Fibroblast of skin of back (primary cell): ENCODE measurements at regions not wholly inside any gene's neighbourhood (a gene's known extent, or its start where the extent isn't known, plus 50 kb on each side); places are given as distances from the start of the nearest gene placed in this dataset.
A peak's percentile ranks its signal among the peaks of the same experiment; 100 is the strongest.

Experiments used
- DNase-seq: peaks from one replicate; pipeline ENCODE4 v3.0.0-alpha.2; 2013

DNA sequence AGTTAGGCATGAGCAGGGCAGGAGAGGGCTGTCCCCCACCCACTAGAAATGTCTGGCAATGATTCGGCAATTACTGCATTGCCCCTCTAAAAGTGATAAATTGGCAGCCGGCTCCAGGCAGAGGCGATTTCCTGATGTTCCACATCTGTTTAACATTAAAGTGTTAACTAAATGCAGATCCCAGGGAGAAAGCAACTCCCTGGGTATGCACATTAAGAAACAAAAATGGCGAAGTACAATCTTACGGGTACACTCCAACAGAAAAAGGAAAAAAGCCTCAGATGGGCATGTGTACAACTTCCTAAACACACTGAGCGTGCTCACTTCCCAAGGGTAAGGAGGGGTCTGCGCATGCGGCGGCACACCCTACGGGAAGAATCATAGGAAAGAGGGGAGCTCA, 314.4 kb downstream of the CASP12 start:
- peak; percentile 0 for DNase-seq

DNA sequence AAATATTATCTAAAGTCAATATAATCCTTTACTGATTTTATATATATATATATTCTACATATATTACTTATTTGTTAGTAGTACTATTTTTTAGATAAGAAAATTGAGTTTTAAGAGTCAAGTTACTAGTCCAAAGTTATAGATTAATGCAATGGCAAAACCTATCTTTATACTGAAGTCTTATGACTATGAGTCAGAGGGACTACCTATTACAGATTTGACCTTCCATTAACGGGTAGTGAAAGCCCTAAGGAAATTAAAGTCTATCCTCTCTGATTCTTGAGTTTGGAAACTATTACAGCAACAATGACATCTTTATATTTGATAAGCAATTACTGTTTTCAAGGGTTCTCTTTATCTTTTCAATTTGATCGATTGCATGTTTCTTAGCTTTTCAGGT, 315.8 kb downstream of the CASP12 start:
- no peak for DNase-seq

DNA sequence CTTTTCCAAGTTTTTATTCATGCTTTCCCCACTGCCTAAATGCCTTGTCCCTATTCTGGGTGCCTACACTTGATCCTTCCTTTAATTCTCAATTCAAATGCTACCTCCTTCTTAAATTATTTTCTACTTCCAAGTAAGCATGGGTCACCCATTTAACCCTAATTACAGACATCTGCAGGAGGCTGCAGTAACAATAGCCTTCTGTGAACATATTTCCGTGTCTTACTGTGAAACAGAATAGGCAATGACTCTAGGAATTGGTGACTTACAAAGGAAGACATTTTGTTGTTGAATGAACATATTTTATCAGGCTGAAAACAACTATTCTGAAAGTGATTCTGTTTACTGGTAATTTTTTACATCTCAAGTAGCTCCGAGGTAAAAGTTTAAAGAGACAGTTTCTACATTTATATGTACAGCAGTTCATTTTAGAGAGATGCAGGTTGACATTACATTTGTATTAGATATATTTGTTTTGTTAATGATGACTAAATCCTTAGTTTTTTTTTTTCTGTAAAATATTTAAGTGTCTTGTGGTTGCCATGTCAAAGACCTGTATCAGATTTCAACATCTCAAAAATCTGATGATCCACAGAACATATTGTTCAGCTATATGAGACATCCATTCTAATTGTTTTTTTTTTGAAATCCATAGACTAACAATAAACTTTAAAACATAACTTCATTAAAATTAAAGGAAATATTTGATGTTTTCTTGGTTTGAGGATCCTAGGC, 316.8 kb downstream of the CASP12 start:
- peak; percentile 32 for DNase-seq

DNA sequence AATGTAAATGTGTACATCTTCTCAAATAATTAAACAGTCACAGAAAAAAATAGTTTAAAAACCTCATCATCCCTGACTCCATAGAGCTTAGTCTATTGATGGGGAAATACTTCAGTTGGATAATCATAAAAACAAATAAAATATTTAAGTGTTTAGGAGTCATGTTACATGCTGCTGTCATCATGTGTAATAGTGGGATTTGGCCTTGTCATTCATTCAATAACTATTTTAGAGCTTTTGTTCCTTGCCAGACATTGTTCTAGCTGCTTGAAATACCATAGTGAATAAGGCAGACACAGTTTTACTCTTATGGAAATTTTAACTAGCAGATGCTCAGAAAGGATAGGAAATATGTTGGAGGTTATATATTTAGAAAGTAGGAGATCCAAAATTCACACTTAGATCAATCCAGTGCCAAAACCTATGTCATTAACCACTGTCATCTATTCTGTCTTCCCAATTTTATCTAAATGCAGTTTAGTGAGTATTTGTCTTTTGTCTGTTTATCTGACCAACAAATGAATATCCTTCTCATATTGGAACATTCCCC, 324.7 kb downstream of the CASP12 start:
- peak; percentile 66 for DNase-seq

DNA sequence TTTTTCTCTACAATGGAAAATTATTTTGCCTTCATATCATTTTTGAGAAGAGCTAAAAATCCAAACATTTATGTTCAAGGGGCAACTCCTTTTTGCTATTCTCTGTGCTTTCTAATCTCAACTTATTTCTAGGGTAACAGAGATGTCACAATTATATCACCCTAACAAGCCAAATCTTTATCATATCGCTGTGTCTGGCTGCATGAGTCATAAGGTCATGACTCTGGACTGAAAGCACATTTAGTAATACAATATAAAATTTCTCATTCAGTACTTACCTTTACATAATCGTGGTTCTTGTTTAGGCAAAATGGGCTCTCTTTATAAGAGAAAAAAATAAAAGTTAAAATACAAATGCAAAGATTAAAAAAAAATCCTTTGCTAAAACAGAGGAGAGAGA, 326.0 kb downstream of the CASP12 start:
- DNase-seq = no peak

DNA sequence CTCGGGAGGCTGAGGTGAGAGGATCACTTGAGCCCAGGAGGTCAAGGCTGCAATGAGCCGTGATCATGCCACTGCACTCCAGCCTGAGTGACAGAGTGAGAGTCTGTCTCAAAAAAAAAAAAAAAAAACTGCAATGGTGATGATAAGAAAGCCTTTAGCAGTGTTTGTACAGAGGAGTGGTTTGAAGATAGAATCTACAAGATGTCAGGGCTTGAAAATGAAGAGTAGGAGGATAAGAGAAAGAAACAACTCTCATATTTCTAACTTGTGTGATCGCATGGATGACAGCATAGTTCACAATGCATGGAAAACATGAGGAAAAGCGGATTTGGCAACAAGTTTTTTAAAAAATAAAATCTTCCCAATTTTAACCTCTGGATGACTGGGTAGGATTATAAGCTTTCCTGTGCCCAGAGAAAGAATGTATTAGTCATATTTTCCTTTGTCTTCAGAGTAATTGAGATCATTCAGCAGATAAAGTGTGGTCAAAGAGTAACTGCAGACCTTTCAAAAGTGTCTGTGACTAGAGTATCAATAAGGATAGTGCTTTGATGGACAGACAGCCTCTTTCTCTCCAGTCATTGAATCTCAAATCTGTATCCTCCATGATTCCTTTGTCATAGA, 328.1 kb downstream of the CASP12 start:
- DNase-seq = peak; percentile 50

DNA sequence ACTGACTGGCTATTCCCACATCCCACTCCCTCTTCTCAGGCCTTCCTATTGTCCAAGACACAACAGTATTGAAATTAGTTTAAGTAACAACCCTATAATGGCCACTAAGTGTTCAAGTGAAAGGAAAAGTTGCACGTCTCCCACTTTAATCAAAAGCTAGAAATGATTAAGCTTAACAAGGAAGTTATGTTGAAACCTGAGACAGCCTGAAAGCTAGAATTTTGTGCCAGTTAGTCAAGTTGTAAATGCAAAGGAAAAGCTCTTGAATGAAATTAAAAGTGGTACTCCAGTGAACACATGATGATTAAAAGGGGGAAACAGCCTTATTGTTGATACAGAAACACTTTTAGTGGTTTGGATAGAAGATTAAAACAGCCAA, 332.7 kb downstream of the CASP12 start:
- no peak for DNase-seq

DNA sequence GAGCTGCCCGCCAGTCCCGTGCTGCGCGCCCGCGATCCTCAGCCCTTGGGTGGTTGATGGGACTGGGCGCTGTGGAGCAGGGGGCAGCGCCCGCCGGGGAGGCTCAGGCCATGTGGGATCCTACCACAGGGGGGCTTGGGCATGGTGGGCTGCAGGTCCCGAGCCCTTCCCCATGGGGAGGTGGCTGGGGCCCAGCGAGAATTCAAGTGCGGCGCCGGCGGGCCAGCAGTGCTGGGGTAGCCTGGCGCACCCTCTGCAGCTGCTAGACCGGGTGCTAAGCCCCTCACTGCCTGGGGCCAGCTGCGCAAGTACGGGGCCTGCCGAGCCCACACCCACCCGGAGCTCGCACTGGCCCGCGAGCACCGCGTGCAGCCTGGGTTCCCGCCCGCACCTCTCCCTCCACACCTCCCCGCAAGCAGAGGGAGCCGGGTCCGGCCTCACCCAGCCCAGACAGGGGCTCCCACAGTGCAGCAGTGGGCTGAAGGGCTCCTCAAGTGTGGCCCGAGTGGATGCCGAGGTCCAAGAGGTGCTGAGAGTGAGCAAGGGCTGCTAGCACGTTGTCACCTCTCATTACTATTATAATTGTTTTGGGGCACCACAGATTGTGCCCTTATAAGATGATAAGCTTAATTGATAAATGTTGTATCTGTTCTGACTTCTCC, 333.2 kb downstream of the CASP12 start:
- DNase-seq = no peak

DNA sequence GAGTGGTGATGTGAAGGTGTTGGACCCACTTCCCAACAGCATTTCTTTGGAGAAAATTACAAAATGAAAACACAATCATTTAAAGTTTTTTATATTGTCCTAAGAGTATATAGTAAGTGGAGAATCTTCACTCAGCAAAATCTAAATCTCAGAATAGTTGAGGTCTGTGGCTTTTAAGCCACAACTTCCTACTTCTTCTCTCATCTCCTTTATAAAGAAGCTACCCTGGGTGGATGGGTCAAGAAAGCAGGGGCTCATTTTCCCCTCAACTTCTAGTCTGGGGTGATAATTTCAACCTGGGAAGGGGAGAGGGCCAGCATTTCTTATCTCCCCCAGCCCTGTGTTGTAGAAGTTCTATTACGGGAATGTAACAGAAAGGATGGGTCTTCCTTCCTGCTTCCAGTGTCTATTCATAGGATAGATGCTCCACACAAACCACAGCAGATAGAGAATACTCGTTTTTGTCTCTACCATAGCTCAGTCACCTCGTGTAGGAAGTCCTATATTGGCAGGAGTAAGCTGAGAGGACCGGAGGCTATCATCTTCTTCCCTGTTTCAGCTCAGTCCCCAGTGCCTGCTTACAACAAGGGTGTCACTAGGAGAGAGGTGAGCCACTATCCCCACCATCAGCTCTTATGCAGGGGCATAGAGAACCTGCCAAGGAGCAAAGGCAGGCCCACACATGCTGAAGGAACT, 341.5 kb downstream of the CASP12 start:
- DNase-seq = no peak

DNA sequence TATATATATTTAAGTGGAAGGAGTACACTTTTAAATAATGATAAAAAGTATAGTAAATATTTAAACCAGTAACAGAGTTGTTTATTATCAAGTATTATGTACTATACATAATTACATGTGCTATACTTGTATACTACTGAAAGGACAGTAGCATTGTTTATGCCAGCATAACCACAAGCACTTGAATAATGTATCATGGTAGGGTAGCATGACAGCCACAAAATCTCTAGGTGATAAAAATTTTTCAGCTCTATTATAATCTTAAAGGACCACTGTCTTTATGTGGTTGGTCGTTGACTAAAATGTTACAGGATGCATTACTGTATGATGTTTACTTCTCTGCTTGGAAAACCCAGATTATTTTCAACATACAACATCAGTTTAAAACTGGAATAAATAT, 349.2 kb downstream of the CASP12 start:
- DNase-seq = no peak

DNA sequence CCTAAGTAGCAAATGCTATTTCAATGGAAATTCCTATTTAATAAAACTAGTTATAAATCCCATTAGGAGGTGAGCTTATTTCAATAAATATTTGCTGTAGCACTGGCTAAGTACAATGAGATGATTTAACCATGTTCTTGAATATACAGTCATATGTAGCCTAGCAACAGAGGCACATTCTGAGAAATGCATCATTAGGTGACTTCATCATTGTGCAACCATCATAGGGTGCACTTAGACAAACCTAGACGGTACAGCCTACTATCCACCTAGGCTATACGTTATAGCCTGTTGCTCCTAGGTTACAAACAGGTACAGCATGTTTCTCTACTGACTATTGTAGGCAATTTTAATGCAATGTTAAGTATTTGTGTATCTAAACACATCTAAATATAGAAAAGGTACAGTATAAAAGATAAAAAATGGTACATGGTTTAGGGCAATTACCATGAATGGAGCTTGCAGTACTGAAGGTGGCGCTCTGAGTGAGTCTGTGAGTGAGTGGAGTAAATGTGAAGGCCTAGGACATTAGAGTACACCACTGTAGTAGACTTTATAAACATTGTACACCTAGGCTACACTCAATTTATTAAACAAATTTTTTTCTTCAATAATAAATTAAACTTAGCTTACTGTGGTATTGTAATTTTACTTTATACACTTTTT, 350.1 kb downstream of the CASP12 start:
- no peak for DNase-seq

DNA sequence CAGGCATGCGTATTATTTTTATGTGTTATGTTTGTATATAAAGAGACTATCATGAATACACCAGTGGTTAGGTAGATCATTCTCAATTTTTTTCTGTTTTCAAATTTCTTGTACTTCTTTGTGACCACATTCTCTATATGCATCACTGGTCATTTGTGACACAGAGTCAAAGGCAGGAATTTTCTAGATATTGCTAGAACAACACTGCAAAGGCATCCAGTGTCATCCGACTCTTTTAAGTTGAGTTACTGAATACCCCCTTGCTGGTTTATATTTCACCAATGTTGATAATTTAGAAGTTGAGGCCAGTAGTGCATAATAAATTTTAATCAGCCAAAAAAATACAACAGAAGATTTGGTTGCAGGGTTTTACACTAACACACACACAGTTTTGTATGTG, 351.8 kb downstream of the CASP12 start:
- no peak for DNase-seq

DNA sequence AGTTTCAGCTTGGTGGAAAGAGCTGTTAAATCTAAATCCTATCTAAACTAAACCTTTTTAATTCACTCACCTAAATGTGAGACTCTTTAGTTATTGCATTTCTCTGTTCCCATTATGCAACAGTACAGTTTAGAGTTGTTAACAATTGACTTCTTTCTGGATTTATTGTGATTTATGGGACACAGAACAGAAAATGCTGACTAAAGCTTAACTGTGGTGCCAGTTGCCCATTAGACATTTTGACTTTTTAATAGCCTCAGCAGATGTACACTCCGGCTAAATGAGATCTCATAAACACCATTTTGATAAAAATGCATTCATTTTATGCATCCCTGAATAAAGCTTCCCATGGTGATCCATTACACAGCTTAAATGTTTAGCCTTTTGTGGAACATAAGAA, 356.6 kb downstream of the CASP12 start:
- DNase-seq = no peak

DNA sequence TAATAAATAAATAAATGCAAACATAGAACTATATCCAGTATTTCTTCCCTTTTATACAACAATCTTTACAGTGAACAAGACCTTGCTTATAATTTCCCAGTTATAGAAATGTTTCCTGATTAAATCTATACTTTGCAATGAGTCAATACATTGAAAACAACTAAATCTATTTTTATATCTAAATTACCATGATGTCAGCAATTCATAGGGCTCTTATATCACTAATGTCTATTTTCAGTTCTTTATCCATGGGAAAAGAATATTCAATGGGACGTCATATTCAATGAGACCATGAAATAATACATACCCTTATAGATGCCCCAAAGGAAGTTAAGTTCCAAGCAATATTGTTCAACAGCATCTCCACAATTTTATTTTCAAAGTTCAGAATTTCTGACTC, 359.9 kb downstream of the CASP12 start:
- no peak for DNase-seq

DNA sequence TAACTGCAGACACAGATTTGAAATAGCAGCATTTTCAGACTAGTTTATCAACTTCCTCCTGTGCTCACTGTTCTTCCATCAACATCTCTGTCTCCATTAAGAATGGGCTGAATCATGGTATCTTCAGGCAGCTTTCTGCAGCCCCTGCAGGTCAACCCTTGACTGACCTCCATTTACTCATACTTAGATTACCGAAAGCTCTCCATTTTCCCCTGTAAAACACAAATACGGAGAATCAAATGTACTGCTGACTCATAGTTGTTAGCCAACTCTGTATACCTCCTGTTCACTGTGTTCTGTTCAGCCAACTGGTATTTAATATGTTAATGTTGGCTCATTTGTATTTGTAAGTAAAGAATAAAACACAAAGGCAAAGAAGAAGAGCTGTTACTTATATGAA, 364.0 kb downstream of the CASP12 start:
- no peak for DNase-seq

DNA sequence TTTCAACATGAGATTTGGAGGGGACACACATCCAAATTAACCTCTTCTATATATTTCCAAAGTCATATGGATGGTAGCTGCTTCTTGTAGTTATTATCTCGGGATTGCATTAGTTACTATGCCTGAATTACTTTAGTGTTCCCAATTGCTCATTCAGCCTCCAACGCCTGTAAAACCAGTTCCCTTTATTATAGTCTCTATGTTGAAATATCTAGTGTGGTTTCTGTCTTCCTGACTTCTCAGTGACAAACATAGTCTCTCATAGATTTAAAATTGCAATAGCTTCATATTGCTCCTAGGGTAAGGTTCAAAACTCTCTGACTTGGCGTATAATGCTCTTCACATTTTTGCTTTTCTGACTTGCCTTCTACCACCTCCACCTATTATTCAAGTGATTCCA, 366.4 kb downstream of the CASP12 start:
- DNase-seq = no peak

DNA sequence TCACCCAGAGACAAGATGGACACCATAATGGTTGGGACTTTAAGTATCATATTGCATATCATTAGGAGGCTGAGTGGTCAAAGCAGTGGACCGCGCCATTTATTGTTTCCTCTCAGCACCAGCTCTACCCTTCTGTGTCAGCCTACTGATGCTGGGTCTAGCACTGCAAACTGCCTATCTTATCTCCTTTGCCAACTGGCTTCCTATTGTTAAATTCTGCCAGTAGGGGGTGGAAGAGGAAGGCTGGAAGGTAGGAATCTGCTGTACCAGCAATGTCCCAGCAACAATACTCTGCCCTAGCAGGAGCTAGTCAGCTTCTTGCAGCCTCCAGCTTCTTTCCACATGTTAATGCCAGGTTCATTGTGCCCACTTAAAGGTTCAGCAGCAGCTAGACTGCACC, 367.1 kb upstream of the PDGFD start:
- DNase-seq = peak; percentile 4

DNA sequence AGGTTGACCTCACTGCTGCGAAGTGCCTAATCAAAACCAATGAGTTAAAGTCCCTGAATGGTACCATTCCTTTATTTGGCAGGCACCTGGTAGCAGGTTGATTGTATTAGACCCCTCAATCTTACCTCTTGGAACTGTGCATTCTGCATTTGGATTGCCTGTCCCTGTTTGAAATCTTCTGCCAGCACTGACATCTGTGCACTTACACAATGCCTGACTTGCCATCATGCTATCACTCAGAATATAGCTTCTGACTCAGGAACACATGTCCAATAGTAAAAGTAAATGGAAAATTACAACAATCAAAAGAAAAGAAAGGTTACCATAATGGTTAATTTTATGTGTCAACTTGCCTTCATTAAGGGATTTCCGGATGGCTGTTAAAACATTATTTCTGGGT, 366.0 kb upstream of the PDGFD start:
- DNase-seq = no peak

DNA sequence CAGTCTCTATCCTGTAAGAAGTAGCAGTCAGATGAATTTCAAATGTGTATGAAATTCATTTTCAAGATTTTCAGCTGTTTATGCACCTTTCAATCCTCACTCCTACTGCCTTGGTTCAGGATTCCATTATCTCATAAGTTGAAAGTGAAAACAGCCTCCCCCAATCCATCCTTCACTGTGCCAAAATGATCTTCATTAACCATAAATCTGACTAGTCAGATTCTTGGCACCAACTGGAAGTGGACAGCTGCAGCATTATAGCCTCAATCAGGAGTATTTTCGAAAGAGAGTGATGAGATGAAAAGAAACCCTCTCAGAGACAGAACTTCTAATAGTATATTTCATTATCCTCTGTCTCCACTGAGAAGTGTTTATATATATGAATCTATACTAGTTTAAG, 365.3 kb upstream of the PDGFD start:
- no peak for DNase-seq

DNA sequence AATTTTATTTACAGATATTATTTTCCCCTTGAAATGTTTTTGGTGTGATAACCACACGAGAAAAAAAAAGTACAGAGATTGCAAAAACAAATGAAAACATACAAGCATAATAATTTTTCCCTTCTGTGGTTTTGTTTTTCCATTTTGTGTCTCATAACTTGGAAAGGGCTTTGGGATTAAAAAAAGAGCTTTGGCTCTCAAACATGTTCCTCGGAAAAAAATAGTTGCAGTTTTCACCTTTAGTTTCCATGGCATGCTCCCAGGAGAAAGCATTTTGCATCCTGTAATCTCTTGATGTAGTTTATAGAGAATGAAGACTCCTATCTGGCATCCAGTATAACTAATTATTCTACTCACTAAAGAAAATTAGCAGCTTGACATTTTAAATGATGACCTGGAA, 362.1 kb upstream of the PDGFD start:
- no peak for DNase-seq

DNA sequence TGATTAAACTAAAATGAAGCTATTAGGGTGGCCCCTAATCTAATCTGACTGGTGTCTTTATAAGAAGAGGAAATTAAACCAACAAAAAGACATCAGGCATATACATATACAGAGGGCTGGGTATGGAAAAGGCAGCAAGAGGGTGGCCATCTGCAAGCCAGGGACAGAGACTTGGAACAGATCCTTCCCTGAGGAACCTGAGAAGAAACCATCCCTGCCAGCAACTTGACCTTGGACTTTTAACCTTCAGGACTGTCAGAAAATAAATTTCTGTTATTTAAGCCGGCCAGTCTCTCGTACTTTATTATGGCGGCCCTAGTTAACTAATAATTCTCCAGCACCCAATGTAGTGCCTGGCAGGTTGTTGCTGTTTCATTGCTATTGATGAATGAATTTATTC, 361.5 kb upstream of the PDGFD start:
- no peak for DNase-seq

DNA sequence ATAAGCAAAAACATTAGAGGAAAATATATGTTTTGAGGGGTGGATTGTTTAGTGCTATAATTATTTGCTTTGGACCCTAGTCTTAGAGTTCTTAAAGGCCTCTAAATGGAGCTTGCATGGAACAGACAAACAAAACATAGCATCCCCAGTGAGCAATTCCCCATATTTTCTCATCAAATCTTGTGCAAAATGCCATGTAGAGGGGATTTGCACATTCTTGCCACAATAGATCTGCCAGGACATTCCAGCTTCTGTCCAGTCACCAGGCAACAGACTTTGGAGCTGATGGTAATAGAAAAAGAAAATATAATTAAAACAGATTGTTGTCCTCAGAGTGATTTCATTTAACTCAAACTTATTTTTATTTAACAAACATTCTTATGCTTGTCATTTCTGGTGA, 360.3 kb upstream of the PDGFD start:
- DNase-seq = no peak

DNA sequence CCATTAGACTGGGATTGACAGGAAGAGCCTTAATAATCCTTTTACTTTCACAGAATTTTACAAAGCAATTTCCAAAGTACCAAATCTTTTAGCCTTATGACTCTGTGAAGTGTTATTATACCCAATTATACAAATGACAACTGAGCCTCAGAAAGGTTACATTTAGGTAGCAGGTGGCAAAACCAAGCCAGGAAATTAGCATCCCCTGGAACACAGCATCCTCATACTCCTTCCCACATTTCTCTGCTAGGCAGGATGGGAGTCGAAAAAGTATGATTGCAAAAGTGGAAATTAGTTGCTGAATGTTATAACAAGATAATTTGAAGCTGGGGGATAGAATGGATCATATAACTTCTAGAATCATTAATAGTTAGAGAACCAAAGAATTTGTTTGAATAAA, 359.7 kb upstream of the PDGFD start:
- no peak for DNase-seq
